HEK293T (cell line): ENCODE measurements at regions not wholly inside any gene's neighbourhood (a gene's known extent, or its start where the extent isn't known, plus 50 kb on each side); places are given as distances from the start of the nearest gene placed in this dataset.

Experiments used
- CTCF ChIA-PET: fragments of 350-600 bp; formaldehyde crosslinking; extraction: SDS; loops from one replicate; lab custom pipeline; 2021; ENCODE audit warnings: antibody characterized with exemption, inconsistent platforms; lab: Yijun Ruan, JAX
- POLR2A ChIA-PET: fragments of 350-600 bp; formaldehyde crosslinking; extraction: SDS; loops from one replicate; lab custom pipeline; 2020; ENCODE audit warnings: antibody characterized with exemption, inconsistent platforms; lab: Yijun Ruan, JAX
- DNase-seq: peaks from one replicate; pipeline ENCODE4 v3.0.0; 2012; ENCODE audit warnings: mixed read lengths; ENCODE audit errors: extremely low spot score
- ARNT ChIP-seq: fragments of 450-650 bp; IDR thresholded peaks from 2 replicates; pipeline ENCODE4 v1.6.1; 2017; ENCODE audit warnings: mild to moderate bottlenecking
- BHLHE40 ChIP-seq: fragments of 450-650 bp; IDR thresholded peaks from 2 replicates; pipeline ENCODE4 v1.6.1; 2016; ENCODE audit warnings: mild to moderate bottlenecking, moderate library complexity, borderline replicate concordance
- CTBP1 ChIP-seq: fragments of 450-650 bp; IDR thresholded peaks from 2 replicates; pipeline ENCODE4 v1.6.1; 2016; ENCODE audit warnings: borderline replicate concordance
- ELF4 ChIP-seq: fragments of 450-650 bp; IDR thresholded peaks from 2 replicates; pipeline ENCODE4 v1.6.1; 2017; ENCODE audit warnings: antibody characterized with exemption
- FOXA1 ChIP-seq: fragments of 450-650 bp; IDR thresholded peaks from 2 replicates; pipeline ENCODE4 v1.6.1; 2016; ENCODE audit warnings: mild to moderate bottlenecking
- FOXK2 ChIP-seq: fragments of 450-650 bp; IDR thresholded peaks from 2 replicates; pipeline ENCODE4 v1.6.1; 2016; ENCODE audit warnings: mild to moderate bottlenecking
- FOXM1 ChIP-seq: fragments of 450-650 bp; IDR thresholded peaks from 2 replicates; pipeline ENCODE4 v1.6.1; 2017; ENCODE audit warnings: mild to moderate bottlenecking, borderline replicate concordance
- HDGF ChIP-seq: fragments of 450-650 bp; IDR thresholded peaks from 2 replicates; pipeline ENCODE4 v1.6.1; 2017; ENCODE audit warnings: antibody characterized with exemption, borderline replicate concordance
- L3MBTL2 ChIP-seq: fragments of 450-650 bp; conservative IDR thresholded peaks from 2 replicates; pipeline ENCODE4 v1.6.1; 2016; ENCODE audit warnings: mild to moderate bottlenecking
- LEF1 ChIP-seq: fragments of 450-650 bp; IDR thresholded peaks from 2 replicates; pipeline ENCODE4 v1.6.1; 2017; ENCODE audit warnings: mild to moderate bottlenecking, borderline replicate concordance
- NFRKB ChIP-seq: fragments of 450-650 bp; IDR thresholded peaks from 2 replicates; pipeline ENCODE4 v1.6.1; 2016; ENCODE audit warnings: mild to moderate bottlenecking, moderate library complexity
- SP1 ChIP-seq: fragments of 450-650 bp; IDR thresholded peaks from 2 replicates; pipeline ENCODE4 v1.6.1; 2017
- SUZ12 ChIP-seq: fragments of 450-650 bp; IDR thresholded peaks from 2 replicates; pipeline ENCODE4 v1.6.1; 2016; ENCODE audit warnings: mild to moderate bottlenecking
- TARDBP ChIP-seq: fragments of 450-650 bp; IDR thresholded peaks from 2 replicates; pipeline ENCODE4 v1.6.1; 2016
- ZNF384 ChIP-seq: fragments of 450-650 bp; IDR thresholded peaks from 2 replicates; pipeline ENCODE4 v1.6.1; 2016
- TF ChIP-seq, protein P1 (sequence below): fragments of 450-650 bp; IDR thresholded peaks from 2 replicates; pipeline ENCODE4 v1.6.1; 2016

DNA sequence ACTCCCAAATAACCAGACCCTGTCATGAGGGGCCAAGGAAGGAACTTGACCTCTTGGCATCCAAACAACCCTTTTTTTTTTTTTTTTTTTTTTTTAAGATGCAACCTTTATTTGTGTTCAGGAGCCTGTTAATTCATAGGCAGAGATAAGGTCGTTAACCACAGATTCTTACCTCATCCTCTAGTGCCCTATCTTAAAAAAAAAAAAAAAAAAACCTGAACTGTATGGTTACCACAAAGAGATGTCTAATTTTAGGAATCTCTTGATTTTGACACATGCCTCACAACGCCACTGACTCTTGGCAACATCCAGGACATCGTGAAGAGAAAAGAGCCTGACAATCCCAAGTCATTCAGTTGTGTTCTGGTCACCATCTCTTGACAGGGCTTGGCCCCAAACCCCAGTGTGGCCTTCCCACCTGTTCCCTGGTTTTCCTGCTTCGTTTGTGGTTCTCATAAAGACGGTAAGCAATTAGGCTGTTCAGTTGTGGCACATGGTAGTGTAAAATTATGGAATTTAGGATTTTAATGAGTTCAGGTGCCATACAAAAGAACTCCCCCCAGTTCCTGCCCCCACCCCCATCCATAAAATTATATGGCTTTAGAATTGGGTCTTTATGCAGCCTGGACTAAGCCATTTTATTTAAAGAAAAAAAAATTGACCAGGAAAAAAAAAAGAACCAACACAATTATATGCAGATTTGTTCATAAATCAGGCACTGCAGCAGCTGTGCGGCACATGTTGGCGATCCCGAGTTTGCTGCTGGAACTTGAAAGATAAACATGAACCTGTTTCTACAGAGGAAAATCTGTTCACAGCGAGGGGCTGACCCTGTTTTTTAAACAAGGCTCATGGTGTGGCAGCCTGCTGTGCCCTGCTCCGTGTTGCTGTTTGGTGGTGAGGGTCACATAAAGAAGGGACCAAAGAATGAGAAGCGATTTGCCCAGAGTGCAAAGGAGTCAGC lies 267.8 kb upstream of the CLINT1 start:
- DNase-seq, result no peak
- ChIA-PET CTCF (no interaction called here), POLR2A (no interaction called here)
- TF ChIP-seq ZNF384 (0 out of 2 replicates have a peak, but pooled peaks have one; percentile 26), ARNT (no peak), ELF4 (no peak), TARDBP (no peak), SUZ12 (no peak), L3MBTL2 (no peak)

- TF ChIP-seq NFRKB, result no peak
- TF ChIP-seq LEF1, result no peak
- no peak for TF ChIP-seq L3MBTL2
- TF ChIP-seq ARNT, result no peak
- no peak for TF ChIP-seq TARDBP
- TF ChIP-seq FOXK2, result no peak
- no peak for TF ChIP-seq BHLHE40
- no peak for TF ChIP-seq ELF4
- TF ChIP-seq FOXM1, result no peak
- TF ChIP-seq, protein P1, sequence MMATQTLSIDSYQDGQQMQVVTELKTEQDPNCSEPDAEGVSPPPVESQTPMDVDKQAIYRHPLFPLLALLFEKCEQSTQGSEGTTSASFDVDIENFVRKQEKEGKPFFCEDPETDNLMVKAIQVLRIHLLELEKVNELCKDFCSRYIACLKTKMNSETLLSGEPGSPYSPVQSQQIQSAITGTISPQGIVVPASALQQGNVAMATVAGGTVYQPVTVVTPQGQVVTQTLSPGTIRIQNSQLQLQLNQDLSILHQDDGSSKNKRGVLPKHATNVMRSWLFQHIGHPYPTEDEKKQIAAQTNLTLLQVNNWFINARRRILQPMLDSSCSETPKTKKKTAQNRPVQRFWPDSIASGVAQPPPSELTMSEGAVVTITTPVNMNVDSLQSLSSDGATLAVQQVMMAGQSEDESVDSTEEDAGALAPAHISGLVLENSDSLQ, result no peak
- TF ChIP-seq SUZ12, result no peak
- ChIA-PET CTCF (no interaction called here), POLR2A (no interaction called here)
- DNase-seq, result no peak
Observed at GRCh38 chr5:158124606-158125316, 265.8 kb upstream of the CLINT1 start.

DNA sequence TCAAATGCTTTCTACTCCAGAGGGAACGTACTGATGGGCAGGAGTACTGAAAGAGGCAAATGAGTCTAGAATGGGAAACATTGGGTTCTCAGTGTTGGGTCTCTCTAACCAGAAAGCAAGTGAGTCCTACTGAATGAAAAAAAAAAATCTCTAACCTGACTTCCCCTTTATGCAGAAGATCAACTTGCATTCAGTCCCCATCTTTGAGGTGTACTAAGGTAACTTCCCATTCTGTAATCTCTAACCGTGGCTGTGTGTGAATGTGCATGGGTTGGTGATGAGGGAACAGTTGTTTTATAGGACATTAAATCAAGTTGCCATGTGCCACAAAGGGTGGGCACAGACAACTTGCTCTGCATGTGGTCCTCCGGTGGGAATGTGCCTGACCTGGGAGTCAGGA lies 264.6 kb upstream of the CLINT1 start:
- ChIA-PET CTCF (no interaction called here), POLR2A (no interaction called here)
- DNase-seq, result no peak
- TF ChIP-seq ZNF384 (no peak), ELF4 (no peak), L3MBTL2 (no peak)

DNA sequence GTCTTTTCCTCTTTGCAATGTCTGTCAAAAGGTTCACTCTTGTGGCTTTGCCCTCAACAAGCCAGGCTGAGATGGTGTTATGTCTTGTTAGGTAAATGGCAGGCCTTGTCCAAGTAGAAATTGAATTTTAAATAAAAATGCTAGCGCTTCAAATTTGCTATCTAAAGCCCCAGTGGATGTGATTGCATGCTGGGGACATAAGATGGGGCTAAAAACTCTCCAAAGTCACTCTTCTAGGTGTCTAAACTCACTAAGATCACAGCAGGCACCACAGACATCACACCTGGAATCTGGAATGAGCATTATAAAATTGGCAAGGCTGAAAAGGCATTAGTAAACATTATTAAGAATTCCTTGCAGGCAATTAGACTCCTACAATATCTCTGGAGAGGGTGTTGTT lies 262.7 kb upstream of the CLINT1 start:
- ChIA-PET CTCF (interaction anchor here (1.4 kb wide), 1 partner anchor 46 kb away, joined by 4 read pairs; no protein-coding TSS in a partner anchor), POLR2A (no interaction called here)
- DNase-seq, result no peak
- TF ChIP-seq FOXA1, result no peak
- no peak for TF ChIP-seq FOXM1
- TF ChIP-seq ZNF384, result no peak
- TF ChIP-seq, protein P1, result no peak
- TF ChIP-seq CTBP1, result no peak
- no peak for TF ChIP-seq TARDBP
- no peak for TF ChIP-seq FOXK2
- TF ChIP-seq SUZ12, result no peak
- no peak for TF ChIP-seq ARNT
- no peak for TF ChIP-seq BHLHE40
- no peak for TF ChIP-seq HDGF
- TF ChIP-seq SP1, result no peak

DNA sequence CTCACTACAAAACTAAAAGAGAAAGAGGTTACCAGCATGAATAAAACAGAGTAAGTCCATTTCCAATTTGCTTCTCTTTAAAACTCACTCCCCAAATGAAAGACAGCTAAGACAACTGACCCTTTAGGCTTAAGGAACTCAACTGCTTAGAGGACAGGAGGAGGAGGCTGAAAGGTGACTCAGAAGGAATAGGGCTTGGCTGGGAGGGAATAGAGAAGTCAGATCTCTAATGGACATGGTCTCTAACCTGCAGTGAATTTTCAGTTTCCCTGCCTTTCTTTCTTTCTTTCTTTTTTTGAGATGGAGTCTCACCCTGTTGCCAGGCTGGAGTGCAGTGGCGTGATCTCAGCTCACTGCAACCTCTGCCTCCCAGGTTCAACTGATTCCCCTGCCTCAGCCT lies 261.8 kb upstream of the CLINT1 start:
- ChIA-PET POLR2A (interaction anchor here (1.4 kb wide), 1 partner anchor 8 kb away, joined by 3 read pairs; no protein-coding TSS in a partner anchor), CTCF (interaction anchor here (1.4 kb wide), 1 partner anchor 45 kb away, joined by 4 read pairs; no protein-coding TSS in a partner anchor)
- no peak for TF ChIP-seq SP1
- no peak for DNase-seq

GRCh38 chr5:158119961-158120723 lies 261.2 kb upstream of the CLINT1 start:
- TF ChIP-seq SUZ12 (no peak), LEF1 (no peak), L3MBTL2 (no peak), NFRKB (no peak)
- TF ChIP-seq, protein P1, result peak; percentile 21; the same call in 1 of the 2 replicates
- ChIA-PET POLR2A (interaction anchor here (1.4 kb wide), 1 partner anchor 9 kb away, joined by 3 read pairs; no protein-coding TSS in a partner anchor), CTCF (no interaction called here)
- DNase-seq, result no peak
